Thoracic aorta (tissue), 2 donors: ENCODE measurements at regions not wholly inside any gene's neighbourhood (a gene's known extent, or its start where the extent isn't known, plus 50 kb on each side); places are given as distances from the start of the nearest gene placed in this dataset.
"Not testable (repeated sequence)": the region's sequence is repeated elsewhere in the genome, so short reads cannot be mapped to it uniquely, and the experiment has no call there.

Experiments used
- ATAC-seq: fragments of 150-250 bp; one replicate; pipeline ENCODE4 v1.8.0; 2017; ENCODE audit warnings: low read depth; ENCODE audit not compliant: insufficient number of reproducible peaks, low FRiP score
- DNase-seq: peaks from one replicate; pipeline ENCODE4 v3.0.0-alpha.2; 2020; ENCODE audit warnings: low spot score
- H3K27ac ChIP-seq, 2 donors: fragments of 200-600 bp; sonication (generic); 1 replicate in 1 of 2; 2 replicates in 1 of 2; pipeline ENCODE4 v1.5.1; 2016; ENCODE audit warnings: mild to moderate bottlenecking in 2 of 2, moderate library complexity in 2 of 2
- H3K27me3 ChIP-seq: fragments of 200-600 bp; sonication (generic); replicated peaks from 2 replicates; pipeline ENCODE4 v1.6.0; 2016; ENCODE audit warnings: mild to moderate bottlenecking; ENCODE audit not compliant: insufficient read depth
- H3K36me3 ChIP-seq: fragments of 200-600 bp; sonication (generic); one replicate; pipeline ENCODE4 v1.5.1; 2016
- H3K4me1 ChIP-seq, 2 donors: fragments of 200-600 bp; sonication (generic); 1 replicate in 1 of 2; 2 replicates in 1 of 2; pipeline versions ENCODE4 v1.5.1 to v1.6.0; 2016; ENCODE audit warnings: low read depth in 2 of 2, mild to moderate bottlenecking in 1 of 2; ENCODE audit not compliant: control insufficient read depth in 1 of 2
- H3K4me3 ChIP-seq: fragments of 200-600 bp; sonication (generic); 2 replicates; pipeline ENCODE4 v1.5.1; 2016; ENCODE audit warnings: mild to moderate bottlenecking
- H3K9me3 ChIP-seq: fragments of 200-600 bp; sonication (generic); 2 replicates; pipeline ENCODE4 v1.5.1; 2016
- CTCF ChIP-seq: fragments of 200-600 bp; sonication (generic); IDR thresholded peaks from one replicate; pipeline ENCODE4 v1.5.1; 2019; ENCODE audit warnings: antibody characterized with exemption

- H3K27ac ChIP-seq = no peak overlapping the region
- H3K4me3 ChIP-seq = no peak overlapping the region
- ATAC-seq = no peak
- no peaks in the 10 kb centered on the region for H3K36me3 ChIP-seq
- H3K27me3 ChIP-seq = no peaks in the 10 kb centered on the region
- H3K4me1 ChIP-seq = no peaks in the 10 kb centered on the region
- H3K9me3 ChIP-seq = no peaks in the 10 kb centered on the region
- TF ChIP-seq CTCF = no peak
- DNase-seq = no peak
Measured at GRCh38 chr4:122996350-122996749, 74.0 kb upstream of the NUDT6 start.

GRCh38 chr4:122997463-122998101, 75.2 kb upstream of the NUDT6 start:
- DNase-seq (no peak), ATAC-seq (no peak)
- Histone ChIP-seq H3K4me1 (no peaks in the 10 kb centered on the region), H3K36me3 (no peaks in the 10 kb centered on the region), H3K27ac (no peak overlapping the region), H3K27me3 (no peaks in the 10 kb centered on the region), H3K9me3 (no peaks in the 10 kb centered on the region), H3K4me3 (no peak overlapping the region)
- TF ChIP-seq CTCF = no peak

- H3K36me3 ChIP-seq, H3K27ac ChIP-seq, H3K9me3 ChIP-seq, H3K4me1 ChIP-seq, ATAC-seq, DNase-seq, H3K4me3 ChIP-seq, H3K27me3 ChIP-seq: not testable (repeated sequence)
Measured at GRCh38 chr4:123004079-123004478, 81.7 kb upstream of the NUDT6 start.

- DNase-seq, H3K4me1 ChIP-seq, H3K27me3 ChIP-seq, H3K4me3 ChIP-seq, H3K9me3 ChIP-seq, ATAC-seq, H3K36me3 ChIP-seq, H3K27ac ChIP-seq: not testable (repeated sequence)
Measured at GRCh38 chr4:123005126-123005525, 82.7 kb upstream of the NUDT6 start.

GRCh38 chr4:123007679-123008078, 85.3 kb upstream of the NUDT6 start:
- DNase-seq (no peak), ATAC-seq (no peak)
- H3K27me3 ChIP-seq = no peaks in the 10 kb centered on the region
- H3K36me3 ChIP-seq = no peaks in the 10 kb centered on the region
- no peak for TF ChIP-seq CTCF
- no peaks in the 10 kb centered on the region for H3K4me1 ChIP-seq
- no peaks in the 10 kb centered on the region for H3K9me3 ChIP-seq
- H3K27ac ChIP-seq = no peak overlapping the region
- no peak overlapping the region for H3K4me3 ChIP-seq

GRCh38 chr4:123012416-123012815, 90.0 kb upstream of the NUDT6 start:
- ATAC-seq, H3K36me3 ChIP-seq: not testable (repeated sequence)

GRCh38 chr4:123014038-123014437, 91.6 kb upstream of the NUDT6 start:
- no peak for ATAC-seq
- Histone ChIP-seq H3K27me3 (no peaks in the 10 kb centered on the region), H3K27ac (no peak overlapping the region), H3K4me1 (peaks cover 5 to 11% of the 10 kb centered on the region in 2 donors), H3K9me3 (no peaks in the 10 kb centered on the region), H3K36me3 (no peaks in the 10 kb centered on the region), H3K4me3 (no peak overlapping the region)
- no peak for DNase-seq
- no peak for TF ChIP-seq CTCF

More at GRCh38 chr4:123012416-123012815, 90.0 kb upstream of the NUDT6 start:
- DNase-seq, H3K27ac ChIP-seq, H3K4me3 ChIP-seq, H3K9me3 ChIP-seq, H3K4me1 ChIP-seq, H3K27me3 ChIP-seq: not testable (repeated sequence)
